ENCODE measurements at regions not wholly inside any gene's neighbourhood (a gene's known extent, or its start where the extent isn't known, plus 50 kb on each side); places are given as distances from the start of the nearest gene placed in this dataset.

DNA sequence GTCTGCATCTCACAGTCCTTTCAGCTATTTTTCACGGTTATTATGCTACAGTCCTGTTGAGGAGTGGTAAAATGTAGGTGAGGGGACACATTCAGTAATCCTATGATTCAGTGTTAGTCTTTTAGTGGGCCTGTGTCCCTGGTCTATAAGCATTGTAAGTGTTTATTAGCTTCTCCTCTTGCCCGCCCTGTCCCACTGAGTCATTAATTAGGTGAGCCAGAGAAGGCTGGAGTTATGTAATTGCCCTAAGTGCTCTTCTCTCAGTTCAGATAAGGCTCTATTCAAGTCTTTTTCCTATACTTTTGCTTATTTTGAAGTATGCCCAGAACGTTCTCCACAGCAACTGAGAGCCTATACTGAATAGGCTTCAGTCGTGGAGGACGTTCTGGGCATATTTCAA lies 76.3 kb upstream of the ZRANB2 start:
- BruUV-seq (replicated peaks), result no TSS peak

GRCh38 chr1:71156590-71156989 lies 75.8 kb upstream of the ZRANB2 start:
- Histone ChIP-seq H3K9me3 (ENCODE audit: low read depth, low read length, poor library complexity, severe bottlenecking) (no peaks in the 10 kb centered on the region), H3K27ac (ENCODE audit: low read depth, low read length, poor library complexity, severe bottlenecking) (no peak overlapping the region), H3K36me3 (ENCODE audit: insufficient read depth, low read length, poor library complexity, severe bottlenecking) (no peaks in the 10 kb centered on the region), H3K4me1 (ENCODE audit: insufficient read depth, low read length, poor library complexity, severe bottlenecking) (no peaks in the 10 kb centered on the region), H3K27me3 (replicated peaks; ENCODE audit: insufficient read depth, low read depth, low read length, poor library complexity) (no peaks in the 10 kb centered on the region), H3K4me3 (ENCODE audit: low read depth, low read length, poor library complexity, severe bottlenecking) (no peak overlapping the region)
- DNase-seq (ENCODE audit: low spot score), result no peak
- ChIA-PET CTCF (no interaction called here), POLR2A (ENCODE audit: low non-redundant PET) (no interaction called here)
- no TSS peak for BruUV-seq (replicated peaks)
- intact Hi-C loops (cut with micrococcal nuclease; ENCODE audit: unreplicated experiment), result no loop called here
- no peak for TF ChIP-seq CTCF (conservative IDR thresholded peaks at IDR 0.05; ENCODE audit: low read depth, low read length)
- no peak for TF ChIP-seq EZH2 (IDR thresholded peaks at IDR 0.05; ENCODE audit: borderline replicate concordance, low read depth, low read length, poor library complexity, severe bottlenecking)

More for the DNA sequence above, 76.3 kb upstream of the ZRANB2 start:
- no peak overlapping the region for H3K27ac ChIP-seq (ENCODE audit: low read depth, low read length, poor library complexity, severe bottlenecking)
- no peaks in the 10 kb centered on the region for H3K4me1 ChIP-seq (ENCODE audit: insufficient read depth, low read length, poor library complexity, severe bottlenecking)
- no peak overlapping the region for H3K4me3 ChIP-seq (ENCODE audit: low read depth, low read length, poor library complexity, severe bottlenecking)
- DNase-seq (ENCODE audit: low spot score), result no peak
- TF ChIP-seq CTCF (conservative IDR thresholded peaks at IDR 0.05; ENCODE audit: low read depth, low read length), result no peak
- no peak for TF ChIP-seq EZH2 (IDR thresholded peaks at IDR 0.05; ENCODE audit: borderline replicate concordance, low read depth, low read length, poor library complexity, severe bottlenecking)
- ChIA-PET CTCF (no interaction called here), POLR2A (ENCODE audit: low non-redundant PET) (interaction anchor here (0.6 kb wide), 1 partner anchor 30 kb away, joined by 4 read pairs; no protein-coding TSS in a partner anchor)
- no peaks in the 10 kb centered on the region for H3K27me3 ChIP-seq (replicated peaks; ENCODE audit: insufficient read depth, low read depth, low read length, poor library complexity)
- no peaks in the 10 kb centered on the region for H3K9me3 ChIP-seq (ENCODE audit: low read depth, low read length, poor library complexity, severe bottlenecking)
- no peaks in the 10 kb centered on the region for H3K36me3 ChIP-seq (ENCODE audit: insufficient read depth, low read length, poor library complexity, severe bottlenecking)
- intact Hi-C loops (cut with micrococcal nuclease; ENCODE audit: unreplicated experiment), result no loop called here

- H3K27me3 ChIP-seq (replicated peaks; ENCODE audit: insufficient read depth, low read depth, low read length, poor library complexity), result no peaks in the 10 kb centered on the region
- ChIA-PET CTCF (no interaction called here), POLR2A (ENCODE audit: low non-redundant PET) (no interaction called here)
- no peak for DNase-seq (ENCODE audit: low spot score)
- no peak overlapping the region for H3K4me3 ChIP-seq (ENCODE audit: low read depth, low read length, poor library complexity, severe bottlenecking)
- BruUV-seq (replicated peaks), result no TSS peak
- no peak overlapping the region for H3K27ac ChIP-seq (ENCODE audit: low read depth, low read length, poor library complexity, severe bottlenecking)
- no peak for TF ChIP-seq CTCF (conservative IDR thresholded peaks at IDR 0.05; ENCODE audit: low read depth, low read length)
- TF ChIP-seq EZH2 (IDR thresholded peaks at IDR 0.05; ENCODE audit: borderline replicate concordance, low read depth, low read length, poor library complexity, severe bottlenecking), result no peak
- no peaks in the 10 kb centered on the region for H3K4me1 ChIP-seq (ENCODE audit: insufficient read depth, low read length, poor library complexity, severe bottlenecking)
- no peaks in the 10 kb centered on the region for H3K9me3 ChIP-seq (ENCODE audit: low read depth, low read length, poor library complexity, severe bottlenecking)
- no peaks in the 10 kb centered on the region for H3K36me3 ChIP-seq (ENCODE audit: insufficient read depth, low read length, poor library complexity, severe bottlenecking)
- intact Hi-C loops (cut with micrococcal nuclease; ENCODE audit: unreplicated experiment), result no loop called here
Observed at GRCh38 chr1:71154429-71154828, 73.6 kb upstream of the ZRANB2 start.

Data from A673 (cell line).